ENCODE measurements at regions not wholly inside any gene's neighbourhood (a gene's known extent, or its start where the extent isn't known, plus 50 kb on each side); places are given as distances from the start of the nearest gene placed in this dataset.
"Not testable (repeated sequence)": the region's sequence is repeated elsewhere in the genome, so short reads cannot be mapped to it uniquely, and the experiment has no call there.

DNA sequence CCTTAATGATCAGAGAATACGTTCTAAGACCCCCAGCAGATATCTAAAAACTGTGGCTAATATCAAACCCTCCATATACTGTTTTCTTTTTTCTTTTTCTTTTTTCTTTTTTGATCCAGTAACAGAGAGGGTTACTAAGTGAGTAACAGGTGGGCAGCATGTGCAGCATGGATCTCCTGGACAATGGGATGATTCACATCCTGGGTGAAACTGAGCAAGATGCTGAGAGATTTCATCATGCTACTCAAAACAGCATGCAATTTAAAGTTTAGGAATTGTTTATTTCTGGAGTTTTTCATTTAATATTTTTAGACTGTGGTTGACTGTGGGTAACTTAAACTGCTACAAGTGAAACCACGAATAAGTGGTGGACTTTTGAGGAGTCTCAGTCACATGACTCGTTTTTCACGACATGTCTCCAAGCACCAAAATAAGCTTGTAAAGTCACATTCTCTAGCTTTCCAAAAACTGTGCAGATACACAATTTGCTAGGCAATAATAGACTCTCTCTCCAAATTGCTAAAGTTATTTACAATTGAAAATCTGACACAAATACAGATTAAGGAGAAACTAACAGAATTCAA lies 716.2 kb downstream of the NXPH1 start:
- Histone ChIP-seq H3K27me3 (replicated peaks; ENCODE audit: insufficient read depth, low read depth, low read length, poor library complexity) (no peaks in the 10 kb centered on the region), H3K4me3 (ENCODE audit: low read depth, low read length, poor library complexity, severe bottlenecking) (no peak overlapping the region), H3K9me3 (ENCODE audit: low read depth, low read length, poor library complexity, severe bottlenecking) (no peaks in the 10 kb centered on the region), H3K4me1 (ENCODE audit: insufficient read depth, low read length, poor library complexity, severe bottlenecking) (no peaks in the 10 kb centered on the region), H3K36me3 (ENCODE audit: insufficient read depth, low read length, poor library complexity, severe bottlenecking) (no peaks in the 10 kb centered on the region), H3K27ac (ENCODE audit: low read depth, low read length, poor library complexity, severe bottlenecking) (no peak overlapping the region)
- no TSS peak for BruUV-seq (replicated peaks)
- CTCF ChIA-PET: no interaction called here
- POLR2A ChIA-PET (ENCODE audit: low non-redundant PET): no interaction called here
- TF ChIP-seq, protein P1, sequence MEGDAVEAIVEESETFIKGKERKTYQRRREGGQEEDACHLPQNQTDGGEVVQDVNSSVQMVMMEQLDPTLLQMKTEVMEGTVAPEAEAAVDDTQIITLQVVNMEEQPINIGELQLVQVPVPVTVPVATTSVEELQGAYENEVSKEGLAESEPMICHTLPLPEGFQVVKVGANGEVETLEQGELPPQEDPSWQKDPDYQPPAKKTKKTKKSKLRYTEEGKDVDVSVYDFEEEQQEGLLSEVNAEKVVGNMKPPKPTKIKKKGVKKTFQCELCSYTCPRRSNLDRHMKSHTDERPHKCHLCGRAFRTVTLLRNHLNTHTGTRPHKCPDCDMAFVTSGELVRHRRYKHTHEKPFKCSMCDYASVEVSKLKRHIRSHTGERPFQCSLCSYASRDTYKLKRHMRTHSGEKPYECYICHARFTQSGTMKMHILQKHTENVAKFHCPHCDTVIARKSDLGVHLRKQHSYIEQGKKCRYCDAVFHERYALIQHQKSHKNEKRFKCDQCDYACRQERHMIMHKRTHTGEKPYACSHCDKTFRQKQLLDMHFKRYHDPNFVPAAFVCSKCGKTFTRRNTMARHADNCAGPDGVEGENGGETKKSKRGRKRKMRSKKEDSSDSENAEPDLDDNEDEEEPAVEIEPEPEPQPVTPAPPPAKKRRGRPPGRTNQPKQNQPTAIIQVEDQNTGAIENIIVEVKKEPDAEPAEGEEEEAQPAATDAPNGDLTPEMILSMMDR (conservative IDR thresholded peaks at IDR 0.05; ENCODE audit: low read depth, low read length): no peak
- TF ChIP-seq EZH2 (IDR thresholded peaks at IDR 0.05; ENCODE audit: borderline replicate concordance, low read depth, low read length, poor library complexity, severe bottlenecking): no peak
- no peak for DNase-seq (ENCODE audit: low spot score)
- intact Hi-C loops (cut with micrococcal nuclease; ENCODE audit: unreplicated experiment): loop anchor here (1.0 kb wide), 1 partner anchor 22 kb away; no protein-coding TSS in a partner anchor

DNA sequence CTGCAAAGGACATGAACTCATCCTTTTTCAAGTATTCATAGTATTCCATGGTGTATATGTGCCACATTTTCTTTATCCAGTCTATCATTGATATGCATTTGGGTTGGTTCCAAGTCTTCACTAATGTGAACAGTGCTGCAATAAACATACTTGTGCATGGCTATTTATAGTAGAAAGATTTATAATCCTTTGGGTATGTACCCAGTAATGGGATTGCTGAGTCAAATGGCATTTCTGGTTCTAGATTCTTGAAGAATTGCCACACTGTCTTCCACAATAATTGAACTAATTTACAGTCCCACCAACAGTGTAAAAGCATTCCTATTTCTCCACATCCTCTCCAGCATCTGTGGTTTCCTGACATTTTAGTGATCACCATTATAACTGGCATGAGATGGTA lies 730.3 kb downstream of the NXPH1 start:
- H3K4me1 ChIP-seq (ENCODE audit: insufficient read depth, low read length, poor library complexity, severe bottlenecking); POLR2A ChIA-PET (ENCODE audit: low non-redundant PET); CTCF ChIA-PET; H3K4me3 ChIP-seq (ENCODE audit: low read depth, low read length, poor library complexity, severe bottlenecking); H3K27me3 ChIP-seq (replicated peaks; ENCODE audit: insufficient read depth, low read depth, low read length, poor library complexity); DNase-seq (ENCODE audit: low spot score); H3K36me3 ChIP-seq (ENCODE audit: insufficient read depth, low read length, poor library complexity, severe bottlenecking); H3K27ac ChIP-seq (ENCODE audit: low read depth, low read length, poor library complexity, severe bottlenecking); H3K9me3 ChIP-seq (ENCODE audit: low read depth, low read length, poor library complexity, severe bottlenecking); intact Hi-C loops (cut with micrococcal nuclease; ENCODE audit: unreplicated experiment); BruUV-seq (replicated peaks): not testable (repeated sequence)

DNA sequence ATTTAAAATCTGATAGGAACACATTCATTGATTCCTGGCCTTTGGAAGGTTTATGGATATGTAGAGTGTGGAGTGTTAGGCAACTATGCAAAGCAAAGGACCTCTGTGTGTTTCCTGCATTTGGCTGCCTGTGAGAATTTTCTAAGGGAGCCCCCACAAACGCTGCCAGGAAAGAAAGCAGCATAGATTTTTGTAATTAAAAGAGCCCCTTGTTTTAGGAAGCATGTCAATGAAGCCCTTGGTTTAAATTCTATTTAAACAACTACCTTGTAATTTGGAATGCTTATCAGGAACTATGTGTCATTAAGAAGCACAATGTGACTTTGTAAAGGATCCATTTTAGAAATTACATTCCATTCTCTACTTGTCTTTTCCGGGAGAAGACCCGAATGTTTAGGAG lies 742.5 kb downstream of the NXPH1 start:
- no peaks in the 10 kb centered on the region for H3K36me3 ChIP-seq (ENCODE audit: insufficient read depth, low read length, poor library complexity, severe bottlenecking)
- no peak overlapping the region for H3K27ac ChIP-seq (ENCODE audit: low read depth, low read length, poor library complexity, severe bottlenecking)
- ChIA-PET CTCF (no interaction called here), POLR2A (ENCODE audit: low non-redundant PET) (no interaction called here)
- H3K4me1 ChIP-seq (ENCODE audit: insufficient read depth, low read length, poor library complexity, severe bottlenecking): no peaks in the 10 kb centered on the region
- intact Hi-C loops (cut with micrococcal nuclease; ENCODE audit: unreplicated experiment): no loop called here
- DNase-seq (ENCODE audit: low spot score): no peak
- H3K4me3 ChIP-seq (ENCODE audit: low read depth, low read length, poor library complexity, severe bottlenecking): no peak overlapping the region
- BruUV-seq (replicated peaks): no TSS peak
- no peaks in the 10 kb centered on the region for H3K27me3 ChIP-seq (replicated peaks; ENCODE audit: insufficient read depth, low read depth, low read length, poor library complexity)
- no peaks in the 10 kb centered on the region for H3K9me3 ChIP-seq (ENCODE audit: low read depth, low read length, poor library complexity, severe bottlenecking)
- no peak for TF ChIP-seq EZH2 (IDR thresholded peaks at IDR 0.05; ENCODE audit: borderline replicate concordance, low read depth, low read length, poor library complexity, severe bottlenecking)
- TF ChIP-seq, protein P1 (conservative IDR thresholded peaks at IDR 0.05; ENCODE audit: low read depth, low read length): no peak

GRCh38 chr7:9181356-9181755 lies 747.9 kb downstream of the NXPH1 start:
- Histone ChIP-seq H3K36me3 (ENCODE audit: insufficient read depth, low read length, poor library complexity, severe bottlenecking) (no peaks in the 10 kb centered on the region), H3K27ac (ENCODE audit: low read depth, low read length, poor library complexity, severe bottlenecking) (no peak overlapping the region), H3K4me1 (ENCODE audit: insufficient read depth, low read length, poor library complexity, severe bottlenecking) (no peaks in the 10 kb centered on the region), H3K27me3 (replicated peaks; ENCODE audit: insufficient read depth, low read depth, low read length, poor library complexity) (no peaks in the 10 kb centered on the region), H3K4me3 (ENCODE audit: low read depth, low read length, poor library complexity, severe bottlenecking) (no peak overlapping the region), H3K9me3 (ENCODE audit: low read depth, low read length, poor library complexity, severe bottlenecking) (no peaks in the 10 kb centered on the region)
- TF ChIP-seq, protein P1 (conservative IDR thresholded peaks at IDR 0.05; ENCODE audit: low read depth, low read length): no peak
- no peak for TF ChIP-seq EZH2 (IDR thresholded peaks at IDR 0.05; ENCODE audit: borderline replicate concordance, low read depth, low read length, poor library complexity, severe bottlenecking)
- CTCF ChIA-PET: no interaction called here
- BruUV-seq (replicated peaks): no TSS peak
- POLR2A ChIA-PET (ENCODE audit: low non-redundant PET): no interaction called here
- DNase-seq (ENCODE audit: low spot score): no peak
- intact Hi-C loops (cut with micrococcal nuclease; ENCODE audit: unreplicated experiment): no loop called here
